ENCODE measurements at regions not wholly inside any gene's neighbourhood (a gene's known extent, or its start where the extent isn't known, plus 50 kb on each side); places are given as distances from the start of the nearest gene placed in this dataset.
"Not testable (repeated sequence)": the region's sequence is repeated elsewhere in the genome, so short reads cannot be mapped to it uniquely, and the experiment has no call there.

DNA sequence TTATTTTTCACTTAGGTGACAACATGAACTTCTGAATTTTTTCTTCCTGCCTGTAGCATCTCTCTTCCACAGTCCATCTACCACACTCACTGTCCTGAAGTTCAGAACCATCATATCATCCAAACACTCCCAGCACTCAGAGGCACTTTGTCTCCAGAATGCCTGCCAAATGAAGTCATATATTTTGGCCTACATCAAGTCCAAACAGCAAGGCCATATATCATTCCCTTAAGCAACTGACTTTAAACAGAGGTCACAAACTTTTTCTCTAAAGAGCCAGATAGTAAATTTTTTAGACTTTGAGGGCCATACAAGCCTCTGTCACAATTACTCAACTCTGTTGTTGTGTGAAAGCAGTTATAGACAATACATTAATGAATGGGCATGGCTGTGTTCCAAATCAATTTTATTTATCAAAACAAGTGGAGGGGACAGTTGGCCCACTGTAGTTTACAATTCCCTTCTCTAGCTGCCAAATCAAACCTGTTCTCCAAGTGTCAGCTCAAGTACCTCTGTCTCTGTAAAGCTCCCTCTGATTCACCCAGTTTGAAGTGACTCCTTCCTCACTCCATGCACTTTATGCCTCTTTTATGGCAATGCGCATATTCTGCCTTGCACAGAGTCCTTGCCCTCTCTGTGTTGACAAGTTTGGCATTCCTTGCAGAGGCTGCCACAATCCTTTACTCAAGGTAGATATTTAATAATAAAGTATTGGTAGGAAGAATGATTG is 305.7 kb downstream of the FZD1 start:
- DNase-seq = peak; percentile 37

DNA sequence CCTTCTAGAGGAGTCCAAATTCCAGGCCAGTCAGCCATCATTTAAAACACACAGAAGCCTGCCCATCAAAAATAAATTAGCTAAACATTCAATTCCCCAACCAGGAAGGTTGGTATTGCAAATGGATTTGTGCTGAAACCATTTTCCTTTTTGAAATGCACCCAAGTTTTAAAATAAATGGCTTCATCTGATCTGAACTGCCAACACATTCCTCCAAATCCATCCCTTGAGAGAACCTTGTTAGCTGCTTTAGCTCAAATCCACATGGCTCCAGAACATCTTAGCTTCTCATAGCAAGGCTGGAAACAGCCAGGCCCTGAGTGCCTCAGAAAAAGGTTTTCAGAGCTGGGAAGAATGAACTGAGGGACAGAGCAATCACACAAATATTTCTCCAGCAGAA is 306.3 kb downstream of the FZD1 start:
- DNase-seq = no peak

DNA sequence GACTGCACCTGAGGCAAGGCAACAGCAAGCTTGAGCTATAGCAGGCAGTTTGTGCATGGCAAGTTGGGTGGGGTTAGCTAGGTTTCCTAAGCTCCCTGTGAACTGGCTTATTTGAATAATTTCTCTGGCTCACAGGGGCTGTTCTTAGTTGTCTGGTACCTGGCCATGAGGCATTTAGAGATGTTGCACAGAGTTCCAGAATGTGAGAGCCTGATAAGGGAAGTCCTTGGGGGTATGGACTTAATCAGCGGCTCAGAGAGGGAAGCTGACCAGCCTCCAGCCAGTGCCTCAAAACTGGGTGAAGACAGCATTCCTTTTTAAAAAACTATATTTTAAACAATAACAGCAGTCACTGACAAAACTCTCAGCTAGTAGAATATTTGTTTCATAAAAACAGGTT is 307.4 kb downstream of the FZD1 start:
- DNase-seq = no peak

DNA sequence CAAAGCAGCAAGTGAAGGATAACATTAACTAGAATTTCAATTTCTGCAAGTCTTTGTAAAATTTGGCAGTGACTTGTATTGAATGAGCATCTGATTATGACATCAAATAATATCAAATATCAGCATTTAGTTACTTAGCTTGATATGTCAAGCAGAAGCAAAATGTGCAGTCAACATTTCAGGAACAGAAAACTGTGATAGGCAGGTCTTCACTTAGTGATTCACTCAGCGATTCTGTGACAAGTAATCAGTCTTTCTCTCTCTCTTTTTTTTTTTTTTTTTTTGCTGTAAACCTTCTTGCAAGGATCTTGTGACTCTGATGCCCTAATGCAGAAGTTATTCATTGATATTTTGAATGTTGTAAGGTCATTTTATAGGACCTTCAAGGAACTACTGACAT is 307.1 kb downstream of the MTERF1 start:
- DNase-seq = no peak

DNA sequence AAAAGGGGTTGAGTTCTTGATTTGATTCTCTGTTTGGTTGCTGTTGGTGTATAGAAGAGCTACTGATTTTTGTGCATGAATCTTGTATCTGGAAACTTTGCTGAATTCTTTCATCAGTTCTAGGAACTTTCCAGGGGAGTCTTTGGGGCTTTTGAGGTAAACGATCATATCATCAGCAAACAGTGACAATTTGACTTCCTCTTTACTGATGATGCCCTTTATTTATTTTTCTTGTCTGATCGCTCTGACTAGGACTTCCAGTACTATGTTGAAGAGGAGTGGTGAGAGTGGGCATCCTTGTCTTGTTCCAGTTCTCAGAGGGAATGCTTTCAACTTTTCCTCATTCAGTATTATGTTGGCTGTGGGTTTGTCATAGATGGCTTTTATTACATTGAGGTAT is 304.0 kb downstream of the MTERF1 start:
- not testable (repeated sequence) for DNase-seq

DNA sequence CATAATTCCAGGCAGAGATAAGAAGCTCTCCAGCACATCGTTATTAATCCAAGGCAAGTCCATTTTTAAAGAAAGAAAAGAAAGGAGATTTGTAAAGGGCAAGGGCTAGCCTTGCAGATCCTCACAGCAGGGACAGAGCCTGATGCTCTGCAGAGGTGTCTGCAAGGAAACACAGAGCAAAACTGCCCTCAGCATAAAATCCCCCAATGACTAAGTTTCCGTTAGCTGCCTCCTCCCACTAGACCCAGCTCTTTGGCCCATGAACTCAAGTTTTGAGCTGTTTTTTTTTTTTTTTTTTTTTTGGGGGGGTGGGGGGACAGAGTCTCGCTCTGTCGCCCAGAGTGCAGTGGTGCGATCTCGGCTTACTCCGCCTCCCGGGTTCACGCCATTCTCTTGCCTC is 300.7 kb downstream of the MTERF1 start:
- DNase-seq = no peak

DNA sequence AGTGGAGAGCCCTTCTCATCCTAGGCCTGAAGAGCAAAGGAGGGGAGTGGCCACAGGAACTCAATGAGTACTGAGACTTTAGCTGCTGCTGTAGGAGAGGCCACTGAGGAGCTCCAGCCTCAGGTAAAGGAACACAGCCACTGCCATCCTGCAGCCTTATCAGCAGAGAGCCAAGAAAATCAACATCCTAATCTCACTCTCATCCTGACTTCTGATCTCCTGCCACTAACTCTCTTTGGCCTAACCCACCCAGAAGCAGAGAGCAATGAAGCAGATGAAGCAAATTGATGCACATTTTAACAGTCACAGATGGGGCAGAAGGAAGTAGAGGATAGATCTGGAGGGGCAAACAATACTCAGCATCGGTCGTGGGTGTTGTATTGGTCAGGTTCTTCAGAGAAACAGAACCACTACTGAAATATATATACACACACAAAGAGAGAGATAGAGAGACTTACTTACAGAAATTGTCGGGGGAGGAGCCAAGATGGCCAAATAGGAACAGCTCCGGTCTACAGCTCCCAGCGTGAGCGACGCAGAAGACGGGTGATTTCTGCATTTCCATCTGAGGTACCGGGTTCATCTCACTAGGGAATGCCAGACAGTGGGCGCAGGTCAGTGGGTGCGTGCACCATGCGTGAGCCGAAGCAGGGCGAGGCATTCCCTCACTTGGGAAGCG is 297.6 kb downstream of the MTERF1 start:
- no peak for DNase-seq

DNA sequence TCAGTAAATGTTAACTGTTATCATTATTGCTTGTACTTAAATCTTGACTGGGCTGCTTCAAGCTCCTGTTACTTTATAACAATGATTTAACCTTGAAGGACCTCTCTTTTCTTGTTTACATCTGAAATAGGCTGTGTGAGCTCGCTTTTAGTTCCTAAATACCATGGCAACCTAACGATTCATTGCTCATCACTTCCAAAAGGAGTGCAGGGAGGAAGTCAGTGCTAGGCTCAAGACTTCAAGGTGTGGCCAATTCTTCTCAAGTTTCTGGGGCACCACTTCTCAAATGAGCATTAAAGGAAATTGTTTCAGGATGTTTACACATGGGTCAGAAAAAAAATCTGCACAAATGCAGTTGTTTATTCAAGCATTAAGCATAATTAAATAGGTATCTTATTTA is 284.2 kb downstream of the MTERF1 start:
- no peak for DNase-seq

DNA sequence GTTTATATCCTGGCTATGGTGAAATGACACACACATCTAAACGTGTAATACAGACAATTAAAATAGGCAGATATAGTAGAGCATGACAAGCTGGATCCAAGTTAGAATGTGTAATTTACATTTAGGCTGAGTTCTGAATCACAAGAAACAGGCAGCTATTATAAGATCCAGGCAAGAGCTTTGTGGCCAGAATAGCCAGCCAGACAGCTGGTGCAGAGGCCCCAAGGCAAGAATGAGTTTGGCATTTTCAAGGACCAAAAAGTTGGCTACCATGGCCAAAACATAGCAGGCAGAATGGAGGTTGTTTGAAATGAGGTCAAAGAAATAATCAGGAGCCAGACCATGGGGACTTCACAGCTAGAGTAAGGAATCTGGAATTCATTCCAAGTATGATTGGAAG is 281.7 kb downstream of the MTERF1 start:
- DNase-seq = no peak

DNA sequence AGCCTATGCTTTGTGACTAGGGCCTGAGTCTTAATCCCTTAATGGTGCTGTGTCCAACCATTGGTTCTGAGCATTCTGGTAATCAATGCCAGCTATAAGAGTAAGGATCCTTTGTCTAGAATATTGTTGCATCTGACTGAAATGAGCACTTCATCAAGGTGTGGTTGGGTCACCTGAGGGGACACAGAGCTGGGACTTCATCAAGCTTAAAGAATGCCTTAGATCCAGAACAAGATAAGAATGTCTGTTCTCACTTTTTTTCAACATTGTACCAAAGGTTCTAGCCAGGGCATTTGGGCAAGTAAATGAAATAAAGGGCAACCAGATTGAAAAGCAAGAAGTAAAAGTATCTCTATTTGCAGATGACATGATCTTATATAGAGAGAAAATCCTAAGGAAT is 280.4 kb downstream of the MTERF1 start:
- no peak for DNase-seq

DNA sequence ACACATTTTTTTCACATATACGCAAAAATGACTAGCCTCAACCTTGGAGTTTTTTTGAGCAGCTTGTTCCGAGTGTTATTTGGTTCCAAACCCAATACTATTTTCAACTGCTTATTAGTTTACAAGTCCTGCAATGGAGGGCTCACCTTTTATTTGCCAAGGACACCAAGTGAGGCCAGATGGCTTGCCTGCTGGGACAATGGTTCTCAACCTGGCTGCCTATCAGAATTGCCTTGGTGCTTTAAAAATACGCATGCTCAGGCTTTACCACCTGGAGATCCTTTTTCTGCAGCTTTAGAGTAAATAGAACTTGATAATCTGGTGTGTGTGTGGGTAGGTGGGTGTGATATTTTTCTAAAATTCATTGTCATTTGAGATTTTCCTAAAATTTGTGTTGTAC is 276.8 kb downstream of the MTERF1 start:
- no peak for DNase-seq

DNA sequence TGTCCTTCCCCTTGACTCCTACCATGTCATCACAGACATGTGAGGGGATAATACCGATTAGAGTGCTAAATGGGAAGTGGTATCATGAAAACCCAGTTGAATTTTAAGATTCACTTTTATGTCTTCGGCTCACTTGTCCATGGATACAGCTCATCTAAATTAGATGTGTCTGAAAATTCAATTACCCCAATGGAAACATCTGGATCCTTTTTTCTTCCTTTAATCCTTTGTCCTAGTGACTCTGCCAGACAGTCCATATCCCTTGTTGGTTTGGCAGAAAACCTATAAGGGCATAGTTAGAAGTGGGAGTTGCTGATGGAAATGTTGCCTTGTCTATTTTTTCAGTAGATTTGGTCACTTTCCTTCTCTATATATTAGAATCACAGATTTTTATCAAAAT is 271.9 kb downstream of the MTERF1 start:
- no peak for DNase-seq

DNA sequence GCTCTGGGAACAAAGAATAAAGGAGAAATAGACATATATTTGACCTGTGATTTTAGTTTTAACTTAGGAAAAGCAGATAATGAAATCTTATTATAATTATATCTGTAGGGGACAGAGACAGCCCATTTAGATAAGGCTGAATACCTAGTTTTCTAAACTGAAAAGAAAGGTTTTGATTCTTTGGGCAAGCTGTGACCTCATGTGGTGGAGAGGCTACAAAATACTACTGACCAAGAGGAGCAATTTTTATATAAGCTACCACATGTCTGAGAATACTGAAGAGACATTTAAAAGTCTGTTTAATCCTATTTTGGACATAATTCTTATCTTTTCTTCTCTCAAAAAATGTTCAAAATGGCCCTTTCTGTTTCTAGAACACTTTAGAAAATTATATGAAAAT is 271.0 kb downstream of the MTERF1 start:
- peak; percentile 3 for DNase-seq

DNA sequence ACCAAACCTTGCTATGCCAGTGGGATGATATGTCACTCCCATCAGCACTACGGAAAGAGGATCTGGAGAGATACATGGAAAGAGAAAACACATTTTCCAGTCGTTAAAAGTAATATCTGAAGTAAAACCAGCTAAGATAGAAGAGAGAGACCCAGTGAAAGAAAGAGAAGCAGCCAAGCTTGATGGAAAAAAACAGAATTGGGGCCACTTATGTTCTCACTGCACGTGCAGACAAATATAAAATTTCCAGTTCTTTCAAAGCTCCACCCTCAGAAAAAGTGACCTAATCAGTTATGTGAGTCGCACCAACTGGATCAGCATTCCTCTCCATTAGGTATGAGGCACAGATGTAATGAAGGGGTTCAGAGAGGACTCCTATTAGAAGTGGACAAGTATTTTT is 266.1 kb downstream of the MTERF1 start:
- DNase-seq = no peak

DNA sequence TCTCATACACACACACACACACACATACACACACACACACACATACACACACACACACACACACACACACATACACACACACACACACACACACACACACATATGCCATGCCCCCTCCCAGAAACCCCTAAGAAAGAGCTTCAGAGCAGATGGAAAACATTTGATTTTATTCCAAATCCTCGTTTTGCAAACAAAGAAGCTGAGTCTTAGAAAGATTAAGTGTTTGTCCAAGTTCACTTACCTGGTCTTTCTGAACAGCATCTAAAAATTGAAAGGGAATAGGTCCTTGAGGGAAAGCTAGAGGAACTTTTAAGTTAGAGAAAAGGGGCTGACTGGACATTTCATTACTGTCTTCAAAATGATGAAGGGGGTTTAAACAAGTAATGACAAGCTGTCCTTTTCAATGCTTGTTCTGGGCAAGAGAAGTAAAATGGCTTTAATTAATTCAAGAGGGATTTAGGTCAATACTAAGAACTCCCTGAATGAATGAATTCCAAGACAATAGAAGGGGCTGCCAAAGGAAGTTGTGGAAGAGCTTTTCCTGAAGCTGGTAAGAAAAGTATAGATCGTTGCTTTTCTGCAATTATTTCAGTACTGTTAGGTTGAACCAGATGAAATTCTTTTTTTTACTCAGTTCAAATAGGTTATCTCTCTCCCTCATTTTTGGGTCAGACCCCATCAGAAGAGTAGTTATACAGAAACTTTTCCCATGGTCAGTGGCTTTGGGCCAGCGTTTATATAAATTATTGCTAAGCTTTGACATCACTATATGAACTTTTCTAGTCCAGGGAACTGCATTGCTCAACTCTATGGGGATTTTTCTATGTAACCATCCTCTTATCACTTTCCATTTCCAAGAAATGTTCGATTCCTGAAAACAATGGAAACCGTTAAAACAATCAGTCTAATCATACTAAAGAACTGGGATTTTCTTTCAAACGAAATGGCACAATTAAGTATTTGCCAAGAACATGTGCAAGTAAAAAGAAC is 261.4 kb downstream of the MTERF1 start:
- no peak for DNase-seq

DNA sequence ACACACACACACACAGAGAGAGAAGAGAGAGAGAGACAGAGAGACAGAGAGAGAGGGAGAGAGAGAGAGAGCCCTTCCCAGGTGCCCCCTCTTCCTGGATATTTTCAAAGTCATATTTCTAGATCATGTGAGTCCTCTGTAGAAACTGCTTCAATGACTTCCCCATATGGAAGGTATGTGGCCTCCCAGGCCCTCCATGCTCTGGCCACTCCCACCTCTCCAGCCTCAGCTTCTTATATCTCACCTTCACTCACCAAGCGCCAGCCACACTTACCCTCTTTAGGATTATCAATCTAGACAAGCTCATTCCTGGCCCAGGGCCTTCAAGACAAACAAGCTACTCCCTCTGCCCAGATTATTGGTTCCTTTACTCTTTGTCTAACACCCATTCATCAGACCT is 259.7 kb downstream of the MTERF1 start:
- no peak for DNase-seq

DNA sequence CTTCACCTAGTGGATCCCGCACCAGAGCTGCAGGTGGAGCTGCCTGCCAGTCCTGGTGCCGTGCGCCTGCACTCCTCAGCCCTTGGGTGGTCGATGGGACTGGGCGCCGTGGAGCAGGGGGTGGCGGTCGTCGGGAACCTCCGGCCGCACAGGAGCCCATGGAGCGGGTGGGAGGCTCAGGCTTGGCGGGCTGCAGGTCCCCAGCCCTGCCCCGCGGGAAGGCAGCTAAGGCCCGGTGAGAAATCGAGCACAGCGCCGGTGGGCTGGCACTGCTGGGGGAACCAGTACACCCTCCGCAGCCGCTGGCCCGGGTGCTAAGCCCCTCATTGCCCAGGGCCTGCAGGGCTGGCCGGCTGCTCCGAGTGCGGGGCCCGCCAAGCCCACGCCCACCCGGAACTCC is 253.2 kb downstream of the MTERF1 start:
- DNase-seq = not testable (repeated sequence)

DNA sequence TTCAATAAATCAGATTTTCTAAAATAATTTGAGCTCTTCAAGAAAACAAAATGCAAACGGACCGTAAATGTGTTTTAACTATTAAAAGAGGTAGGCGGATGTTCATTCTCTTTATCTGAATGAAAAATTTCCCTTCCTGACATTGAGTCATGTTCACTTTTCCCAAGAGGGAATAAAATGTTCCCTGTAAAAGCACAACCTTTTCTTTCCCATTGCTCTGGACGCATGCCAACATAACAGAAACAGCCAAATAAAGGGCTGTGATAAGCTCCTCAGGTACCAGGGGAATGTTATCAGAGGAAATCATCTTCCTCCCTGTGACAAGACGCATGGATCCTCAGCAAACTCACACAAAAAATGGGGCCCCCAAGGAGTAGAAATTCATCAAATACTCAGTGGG is 251.8 kb downstream of the MTERF1 start:
- DNase-seq = no peak

DNA sequence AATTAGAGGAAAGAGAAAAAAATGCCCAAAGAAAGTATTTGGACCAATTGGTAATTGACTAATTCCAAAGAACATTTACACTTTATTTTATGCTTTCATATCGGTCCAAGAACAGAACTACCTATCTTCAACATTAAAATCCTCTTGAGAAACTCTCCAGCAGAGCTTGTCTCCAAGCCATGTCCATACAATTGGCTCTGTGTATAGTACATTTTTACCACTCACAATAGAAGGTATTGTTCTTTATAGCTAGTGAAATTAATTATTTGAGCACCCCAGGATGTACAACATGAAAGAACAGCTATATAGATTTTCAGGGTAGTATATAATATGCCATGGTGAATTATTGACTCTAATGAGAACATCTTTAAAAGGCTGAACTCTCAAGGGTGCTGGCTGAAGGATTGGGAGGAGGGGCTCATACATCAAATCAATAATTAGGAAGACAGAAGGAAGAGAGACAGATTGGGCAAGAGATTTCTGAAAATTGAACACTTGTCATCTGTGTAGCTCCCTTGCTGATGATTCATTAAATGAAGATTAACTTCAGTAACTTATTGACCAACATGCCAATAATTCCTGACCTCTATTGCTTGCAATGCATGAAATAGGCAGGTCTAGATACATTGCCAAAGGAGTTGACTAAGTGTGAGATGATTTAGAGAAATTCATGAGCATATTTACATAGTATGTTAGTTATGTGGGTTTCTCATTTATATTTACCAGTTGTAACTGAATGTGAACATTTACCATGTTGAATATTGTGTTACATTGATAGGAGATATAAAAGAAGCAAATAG is 249.7 kb downstream of the MTERF1 start:
- no peak for DNase-seq

DNA sequence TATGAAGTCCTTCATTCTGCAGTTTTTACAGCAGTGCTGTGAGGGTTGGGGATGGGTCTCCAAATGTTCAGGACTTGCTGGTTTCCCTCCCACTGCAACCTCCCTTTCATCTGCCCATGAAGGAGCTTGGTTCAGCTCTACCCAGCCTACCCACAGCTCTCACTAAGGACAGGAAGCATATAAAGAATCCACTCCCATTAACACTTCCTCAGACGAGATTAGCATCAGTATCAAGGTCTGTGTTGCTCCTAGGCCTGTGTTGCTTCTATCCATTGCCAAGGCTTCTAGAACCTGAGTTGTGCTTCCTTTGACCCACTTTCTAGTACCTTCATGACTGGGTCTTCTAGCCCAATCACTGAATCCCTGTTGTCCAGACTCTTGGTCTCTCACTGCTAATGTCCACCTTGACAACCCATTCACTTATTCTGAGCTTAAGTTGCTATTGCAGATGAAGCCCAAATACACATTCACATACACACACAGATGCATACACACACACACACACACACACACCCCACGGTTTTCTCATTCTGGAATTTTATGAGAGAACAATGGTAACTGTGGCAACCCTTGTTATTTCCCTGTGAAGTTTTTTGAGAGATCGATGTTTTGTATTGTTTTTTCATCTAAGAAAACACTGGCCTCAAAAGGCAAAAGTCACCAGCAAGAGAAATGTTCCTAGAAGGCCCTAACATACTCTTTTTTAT is 248.1 kb downstream of the MTERF1 start:
- DNase-seq = no peak

DNA sequence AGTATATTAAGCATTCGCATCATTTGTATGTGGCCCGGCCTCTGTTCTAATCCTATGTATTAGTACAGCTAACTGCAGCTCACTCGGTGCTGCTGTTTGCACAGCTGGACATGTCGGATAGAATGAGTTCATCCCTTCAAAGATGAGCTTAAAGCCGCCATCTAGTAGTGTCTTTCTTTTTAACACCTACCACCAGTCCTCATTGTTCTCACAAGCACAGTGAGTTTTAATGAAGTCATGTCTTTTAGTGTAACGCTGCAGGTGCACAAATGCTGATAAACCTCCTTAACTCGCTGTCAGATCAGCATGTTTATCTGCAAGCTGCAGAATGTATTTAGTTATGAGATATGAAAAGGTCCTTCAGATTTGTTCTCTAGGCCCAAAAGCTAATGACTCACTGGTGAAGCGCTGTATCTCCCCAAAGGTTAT is 247.5 kb downstream of the MTERF1 start:
- DNase-seq = no peak

All from fibroblast of skin of scalp (primary cell).